OCI-M1 (cell line): ENCODE measurements at regions not wholly inside any gene's neighbourhood (a gene's known extent, or its start where the extent isn't known, plus 50 kb on each side); places are given as distances from the start of the nearest gene placed in this dataset.

ENCODE experiments used
- DNase-seq: peaks from one replicate; lab custom pipeline; 2025; lab: John Stamatoyannopoulos, UW

GRCh38 chr1:164949771-164950471 is 390.9 kb downstream of the PBX1 start:
- DNase-seq, result no peak

DNA sequence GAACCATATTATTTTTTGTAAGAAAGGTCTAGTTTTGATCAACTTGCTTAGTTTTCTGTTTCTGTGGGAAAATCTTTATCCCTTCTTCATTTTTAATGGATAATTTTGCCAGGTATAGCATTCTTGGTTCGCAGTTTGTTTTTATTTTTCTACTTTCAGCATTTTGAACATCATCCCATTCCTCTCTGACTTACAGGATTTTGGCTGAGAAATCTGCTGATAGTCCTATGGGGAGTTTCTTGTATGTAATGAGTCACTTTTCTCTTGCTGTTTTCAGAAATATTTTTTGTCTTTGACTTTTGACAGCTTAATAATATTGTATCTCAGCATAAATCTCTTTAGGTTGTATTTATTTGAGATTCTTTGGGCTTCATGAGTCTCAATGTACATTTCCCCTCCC is 389.1 kb downstream of the PBX1 start:
- no peak for DNase-seq

DNA sequence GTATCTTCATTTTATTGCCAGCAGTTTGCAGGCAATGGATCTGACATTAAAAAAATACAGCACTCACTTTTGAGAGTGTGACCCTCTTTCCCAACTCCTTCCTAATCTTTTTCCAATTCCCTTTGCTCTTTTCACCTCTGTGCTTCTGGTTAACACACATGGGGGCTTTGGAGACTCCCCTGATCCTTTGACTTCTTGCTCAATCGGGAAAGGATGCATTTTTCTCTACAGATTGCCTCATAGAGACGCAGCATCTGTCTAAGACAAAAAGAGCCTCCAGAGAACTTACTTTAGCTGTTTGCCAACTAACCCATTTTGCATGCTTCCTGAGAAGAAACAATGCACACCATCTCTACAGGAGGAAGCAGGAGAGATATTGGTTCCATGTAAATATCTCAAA is 378.3 kb downstream of the PBX1 start:
- no peak for DNase-seq

DNA sequence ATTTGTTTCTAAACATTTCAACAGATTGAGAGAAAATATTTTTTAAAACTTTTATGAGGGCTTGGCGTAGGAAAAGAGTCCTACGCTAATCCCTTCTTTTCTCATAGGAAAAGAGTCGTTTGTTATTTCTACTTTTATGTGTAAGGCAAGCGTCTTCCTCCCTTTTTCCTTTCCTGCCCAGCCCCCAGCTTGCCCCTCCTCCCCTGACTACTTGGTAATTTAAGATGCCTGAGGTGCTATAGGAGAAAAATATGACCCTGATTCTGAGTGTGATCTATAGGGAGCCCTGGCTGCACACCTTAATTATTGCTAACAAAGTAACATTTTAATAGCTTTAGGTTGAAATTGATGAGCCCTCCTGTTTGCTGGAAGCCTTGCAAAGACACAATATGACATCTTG is 373.6 kb downstream of the PBX1 start:
- DNase-seq, result no peak

DNA sequence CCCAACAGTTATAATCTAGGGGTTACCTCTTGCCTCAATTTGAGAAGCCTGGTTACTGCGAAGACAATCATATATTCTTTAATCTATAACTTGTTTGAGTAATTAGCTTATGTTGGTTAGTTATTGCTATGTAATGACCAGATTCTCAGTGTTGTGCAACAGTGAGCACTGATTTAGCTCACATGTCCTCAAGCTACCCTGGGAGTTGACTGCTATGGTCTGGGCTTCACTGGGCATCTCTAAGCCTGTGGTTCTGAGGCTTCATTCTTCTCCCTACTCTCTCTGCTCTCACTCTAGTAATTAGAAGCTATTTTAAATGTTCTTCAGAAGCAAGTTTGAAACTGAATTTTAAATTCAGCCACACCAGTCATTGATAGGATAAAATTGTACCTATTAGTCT is 371.8 kb downstream of the PBX1 start:
- DNase-seq, result no peak

DNA sequence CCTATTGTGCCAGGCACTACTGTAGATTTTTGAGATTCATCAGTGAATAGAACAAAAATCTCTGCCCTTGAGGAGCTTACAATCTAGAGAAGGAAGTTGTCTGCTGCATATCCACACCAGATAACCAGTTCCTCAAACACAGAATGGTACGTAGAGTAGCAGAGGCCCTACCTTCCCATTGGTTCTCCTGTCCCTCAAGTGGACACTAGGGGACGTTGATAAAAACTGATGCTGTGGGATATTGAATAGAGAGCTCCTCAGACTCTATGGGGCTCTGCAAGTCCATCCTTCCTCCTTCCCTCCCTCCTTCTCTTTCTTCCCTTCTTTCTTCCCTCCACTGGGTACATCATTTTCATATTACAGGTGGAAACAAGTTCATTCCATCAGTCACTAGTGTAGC is 371.3 kb downstream of the PBX1 start:
- DNase-seq, result peak; percentile 15

GRCh38 chr1:164928232-164928812 is 369.3 kb downstream of the PBX1 start:
- no peak for DNase-seq

DNA sequence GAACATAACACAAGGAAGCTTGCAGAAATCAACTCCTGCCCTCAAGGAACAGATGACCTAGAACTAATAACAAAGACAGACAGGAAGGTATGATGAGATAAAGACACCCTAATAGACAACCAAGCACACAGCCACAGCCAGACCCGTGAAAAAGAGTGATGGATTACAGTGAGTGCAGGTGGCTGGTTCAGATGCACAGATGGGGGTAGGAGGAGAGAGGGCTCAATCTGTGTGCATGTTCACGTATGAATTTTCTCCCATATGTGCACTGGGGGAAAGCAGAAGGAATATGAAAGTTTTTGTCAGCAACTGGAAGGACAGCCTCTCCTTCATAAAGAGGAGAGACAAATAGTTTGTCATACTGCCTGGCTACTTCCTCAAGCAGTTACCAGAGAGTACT is 367.1 kb downstream of the PBX1 start:
- no peak for DNase-seq

GRCh38 chr1:164922585-164922984 is 363.6 kb downstream of the PBX1 start:
- no peak for DNase-seq

DNA sequence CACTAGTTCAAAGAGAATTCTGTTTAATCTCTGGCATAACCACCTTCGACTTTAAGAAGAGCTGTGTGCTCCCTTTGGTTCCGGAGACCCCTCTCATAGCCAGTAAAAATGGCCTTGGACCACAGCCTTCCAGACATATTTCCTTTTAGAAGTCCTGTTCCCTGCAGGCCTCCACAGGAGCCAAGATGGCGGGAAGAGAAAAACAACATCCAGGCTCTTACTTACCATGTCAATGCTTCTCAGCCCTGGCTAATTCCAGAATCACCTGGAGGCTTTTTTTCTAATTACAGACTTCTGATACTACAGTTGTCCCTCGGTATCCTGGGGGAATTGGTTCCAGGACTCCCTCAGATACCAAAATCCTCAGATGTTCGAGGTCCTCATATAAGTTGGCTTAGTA is 362.5 kb downstream of the PBX1 start:
- no peak for DNase-seq

DNA sequence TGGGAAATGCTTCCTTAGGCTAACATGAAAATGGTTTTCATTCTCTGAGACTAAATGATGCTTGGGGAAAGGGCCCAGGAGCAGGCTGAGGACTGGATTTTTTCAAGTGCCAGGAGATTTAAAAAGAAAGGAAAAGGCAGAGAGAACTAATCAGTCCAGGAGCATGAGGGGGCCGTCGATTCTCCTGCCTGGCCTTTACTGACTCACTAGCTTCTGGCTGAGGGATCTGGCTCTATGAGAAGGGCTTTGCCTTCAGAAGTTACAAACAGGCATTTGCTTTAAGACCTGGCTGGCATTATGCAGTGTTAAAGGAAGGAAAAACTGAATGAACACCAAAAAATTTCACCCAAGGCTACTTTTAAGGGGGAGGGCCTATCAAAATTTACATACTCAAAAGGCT is 359.2 kb downstream of the PBX1 start:
- no peak for DNase-seq

- peak; percentile 80 for DNase-seq
Observed at GRCh38 chr1:164914208-164914607, 355.2 kb downstream of the PBX1 start.

DNA sequence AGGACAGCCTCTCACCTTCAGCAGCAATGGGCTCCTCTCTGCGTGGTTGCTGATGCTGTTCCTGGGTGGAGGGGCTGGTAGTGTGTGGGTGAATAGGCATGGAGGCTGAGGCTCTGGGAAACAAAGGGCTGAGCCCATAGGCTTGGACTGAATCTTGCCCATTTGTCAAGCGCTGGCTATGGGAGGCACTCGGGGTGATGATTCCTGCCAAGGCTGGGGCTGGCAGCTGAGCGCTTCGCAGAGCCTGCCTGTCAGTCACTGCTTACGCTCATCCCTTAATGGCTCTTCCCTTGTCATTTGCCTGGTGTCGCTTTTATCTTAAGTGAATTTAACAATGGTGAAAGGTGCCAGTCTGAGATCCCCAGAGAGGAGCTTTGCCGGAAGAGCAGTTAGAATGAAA is 353.3 kb downstream of the PBX1 start:
- DNase-seq, result no peak

GRCh38 chr1:164910671-164911070 is 351.7 kb downstream of the PBX1 start:
- DNase-seq, result no peak

- no peak for DNase-seq
Observed at GRCh38 chr1:164907666-164908065, 348.7 kb downstream of the PBX1 start.

GRCh38 chr1:164905869-164906268 is 346.9 kb downstream of the PBX1 start:
- DNase-seq, result no peak

- no peak for DNase-seq
Observed at GRCh38 chr1:164902491-164902890, 343.5 kb downstream of the PBX1 start.
